HepG2 (cell line): ENCODE measurements at regions not wholly inside any gene's neighbourhood (a gene's known extent, or its start where the extent isn't known, plus 50 kb on each side); places are given as distances from the start of the nearest gene placed in this dataset.

ENCODE experiments used
- ATAC-seq: fragments of 200-7000 bp; cut with Tn5 transposase; 3 replicates; pipeline ENCODE4 v1.9.1; 2020; ENCODE audit warnings: mild to moderate bottlenecking, moderate library complexity
- BruUV-seq: library from RNA; stranded (reverse); fragments of 400-500 nt; replicated peaks from 2 replicates; lab custom pipeline; 2021; lab: Mats Ljungman, UMichigan
- CTCF ChIA-PET: fragments of 300-600 bp; formaldehyde crosslinking; extraction: SDS; loops from one replicate; lab custom pipeline; 2021; ENCODE audit warnings: low total read pairs, inconsistent platforms, low intra/inter-chr PET ratio; lab: Yijun Ruan, JAX
- POLR2A ChIA-PET: fragments of 350-600 bp; sonication (Branson Sonifier 250); formaldehyde crosslinking; loops from one replicate; lab custom pipeline; 2020; ENCODE audit warnings: antibody characterized with exemption, inconsistent platforms; lab: Yijun Ruan, JAX
- DNase-seq: peaks from one replicate; pipeline ENCODE4 v3.0.0-alpha.2; 2015; ENCODE audit warnings: low spot score
- FAIRE-seq: peaks from 3 replicates; lab custom pipeline; 2011; peaks lifted over from hg19 to GRCh38; lab: Jason Lieb, UNC
- H2AFZ ChIP-seq: one replicate; pipeline ENCODE4 v1.6.1; 2011; ENCODE audit warnings: low read length, inconsistent platforms
- H3K27ac ChIP-seq: fragments of 300-600 bp; 3 replicates; pipeline ENCODE4 v1.8.0; 2011; ENCODE audit warnings: mixed run types, mild to moderate bottlenecking, mixed read lengths, low read length, inconsistent platforms; ENCODE audit not compliant: insufficient read depth; ENCODE audit errors: extremely low read length
- H3K27me3 ChIP-seq, 2 experiments: fragments of 200-600 bp in 1 of 2; 2 replicates in 1 of 2; 3 replicates in 1 of 2; pipeline versions ENCODE4 v1.6.0 to v1.8.0; 2011; ENCODE audit warnings: low read length in 2 of 2, mild to moderate bottlenecking in 2 of 2, moderate library complexity in 2 of 2, inconsistent platforms in 1 of 2; ENCODE audit not compliant: insufficient read depth in 2 of 2, control insufficient read depth in 1 of 2
- H3K36me3 ChIP-seq, 2 experiments: fragments of 200-600 bp in 1 of 2; replicated peaks in 1 of 2; 2 replicates in 1 of 2; 3 replicates in 1 of 2; pipeline versions ENCODE4 v1.5.1 to v1.8.0; 2011; ENCODE audit warnings: low read length in 2 of 2, inconsistent platforms in 1 of 2; ENCODE audit not compliant: insufficient read depth in 2 of 2, control insufficient read depth in 1 of 2
- H3K4me1 ChIP-seq: 2 replicates; pipeline ENCODE4 v1.5.1; 2012; ENCODE audit warnings: low read length, inconsistent platforms; ENCODE audit not compliant: insufficient read depth
- H3K4me2 ChIP-seq: 2 replicates; pipeline ENCODE4 v1.6.0; 2011; ENCODE audit warnings: low read depth, low read length, inconsistent platforms
- H3K4me3 ChIP-seq, 3 experiments: fragments of 200-600 bp in 1 of 3; sonication (generic), shearing (Covaris generic) in 1 of 3; replicated peaks in 1 of 3; 2 replicates each; pipeline ENCODE4 v1.5.1; 2011 to 2016; ENCODE audit warnings: low read length in 3 of 3, inconsistent platforms in 2 of 3, low read depth in 2 of 3, mild to moderate bottlenecking in 2 of 3, control low read depth in 1 of 3, mixed read lengths in 1 of 3; ENCODE audit not compliant: insufficient read depth in 1 of 3
- H3K79me2 ChIP-seq: one replicate; pipeline ENCODE4 v1.6.1; 2011; ENCODE audit warnings: low read length, inconsistent platforms; ENCODE audit not compliant: insufficient read depth
- H3K9ac ChIP-seq: 2 replicates; pipeline ENCODE4 v1.6.0; 2011; ENCODE audit warnings: mild to moderate bottlenecking, low read depth, low read length, inconsistent platforms; ENCODE audit not compliant: insufficient read depth
- H3K9me3 ChIP-seq: 2 replicates; pipeline ENCODE4 v1.5.1; 2012; ENCODE audit warnings: mild to moderate bottlenecking, low read length
- H4K20me1 ChIP-seq: 2 replicates; pipeline ENCODE4 v1.6.0; 2011; ENCODE audit warnings: inconsistent platforms, mild to moderate bottlenecking, low read length, moderate library complexity; ENCODE audit not compliant: insufficient read depth
- MAFF ChIP-seq: IDR thresholded peaks from 2 replicates; pipeline ENCODE4 v1.6.1; 2011; ENCODE audit warnings: low read depth, low read length, improper control_type of control experiment
- MAFK ChIP-seq, 2 experiments: IDR thresholded peaks in 1 of 2; conservative IDR thresholded peaks in 1 of 2; 2 replicates each; pipeline ENCODE4 v1.6.1; 2011; ENCODE audit warnings: improper control_type of control experiment in 2 of 2, low read length in 2 of 2
- MED1 ChIP-seq: sonication (generic); formaldehyde crosslinking; IDR thresholded peaks from 2 replicates; pipeline ENCODE4 v1.4.0; 2020; ENCODE audit warnings: missing genetic modification reagents
- RFXANK ChIP-seq: IDR thresholded peaks from 2 replicates; pipeline ENCODE4 v1.6.1; 2016
- SMC3 ChIP-seq: IDR thresholded peaks from 2 replicates; pipeline ENCODE4 v1.6.1; 2011; ENCODE audit warnings: low read length, improper control_type of control experiment
- ZNF235 ChIP-seq: sonication (generic); formaldehyde crosslinking; IDR thresholded peaks from 2 replicates; pipeline ENCODE4 v1.8.1; 2023; ENCODE audit warnings: mild to moderate bottlenecking, missing genetic modification reagents, borderline replicate concordance
- ZNF253 ChIP-seq: sonication (generic); formaldehyde crosslinking; IDR thresholded peaks from 2 replicates; pipeline ENCODE4 v1.8.0; 2022; ENCODE audit warnings: mild to moderate bottlenecking, missing genetic modification reagents, borderline replicate concordance
- ZNF563 ChIP-seq: sonication (generic); formaldehyde crosslinking; IDR thresholded peaks from 2 replicates; pipeline ENCODE4 v1.8.0; 2022; ENCODE audit warnings: mild to moderate bottlenecking, moderate library complexity, missing genetic modification reagents
- WGBS: methylation state at CpG from one replicate; pipeline ENCODE4 v1.1.6; 2017; ENCODE audit warnings: low lambda C conversion rate; 5-methylcytosine and 5-hydroxymethylcytosine counted together
- in situ Hi-C: cut with HindIII; loops from 2 replicates; pipeline ENCODE4 v1.10.0; 2017; ENCODE audit warnings: low pct_unique_long_range_greater_than_20kb; ENCODE audit not compliant: extremely low pct_ligation_motif_present
- intact Hi-C: fragments of 100-400 bp; cut with micrococcal nuclease; formaldehyde crosslinking; loops from one replicate; pipeline ENCODE4 v1.10.0; 2022; ENCODE audit not compliant: unreplicated experiment
- TF ChIP-seq, protein P1 (sequence below): sonication (generic); formaldehyde crosslinking; IDR thresholded peaks from 2 replicates; pipeline ENCODE4 v1.5.0; 2020; ENCODE audit warnings: missing genetic modification reagents, mild to moderate bottlenecking, borderline replicate concordance

DNA sequence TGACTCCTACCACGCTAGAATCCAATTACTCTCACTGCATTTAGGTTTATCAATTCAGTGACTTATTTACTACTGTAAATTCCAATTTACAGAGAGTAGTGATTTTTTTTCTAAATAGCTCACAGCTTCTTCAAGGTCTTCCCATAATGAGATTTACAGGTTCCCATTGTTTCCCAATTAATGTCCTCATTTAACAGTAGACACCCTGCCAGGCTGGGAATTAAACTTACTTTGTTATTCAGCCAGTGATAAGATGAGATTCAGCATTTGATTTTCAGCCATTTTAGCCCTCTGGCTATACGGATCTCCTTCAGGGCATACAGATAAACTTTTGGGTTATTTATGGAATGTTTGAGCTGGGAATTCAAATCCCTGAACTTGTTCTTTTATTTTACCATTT is 582.9 kb upstream of the EYS start:
- H3K4me3 ChIP-seq, result no peak overlapping the region
- no peak for ATAC-seq
- no peak for FAIRE-seq
- TF ChIP-seq RFXANK (CRISPR knock-in tag) (no peak), MED1 (CRISPR knock-in tag) (no peak), ZNF253 (CRISPR knock-in tag) (no peak), ZNF235 (CRISPR knock-in tag) (no peak)
- TF ChIP-seq, protein P1, sequence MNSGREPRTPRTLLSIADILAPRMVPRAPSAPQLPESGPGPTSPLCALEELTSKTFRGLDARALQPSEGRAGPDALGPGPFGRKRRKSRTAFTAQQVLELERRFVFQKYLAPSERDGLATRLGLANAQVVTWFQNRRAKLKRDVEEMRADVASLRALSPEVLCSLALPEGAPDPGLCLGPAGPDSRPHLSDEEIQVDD (CRISPR knock-in tag), result no peak
- H3K4me2 ChIP-seq, result no peak overlapping the region
- H2AFZ ChIP-seq, result no peak overlapping the region
- H4K20me1 ChIP-seq, result no peaks in the 10 kb centered on the region
- in situ Hi-C loops (no loop called here), intact Hi-C loops (no loop called here)
- 0% methylated on average over 2 of the region's 2 CpGs for WGBS
- no peaks in the 10 kb centered on the region for H3K79me2 ChIP-seq
- H3K9me3 ChIP-seq, result no peaks in the 10 kb centered on the region
- H3K36me3 ChIP-seq, result no peaks in the 10 kb centered on the region
- H3K27ac ChIP-seq, result no peak overlapping the region
- BruUV-seq, result no TSS peak
- ChIA-PET CTCF (no interaction called here), POLR2A (no interaction called here)
- no peaks in the 10 kb centered on the region for H3K4me1 ChIP-seq
- no peak overlapping the region for H3K9ac ChIP-seq
- H3K27me3 ChIP-seq, result no peaks in the 10 kb centered on the region
- DNase-seq, result no peak

DNA sequence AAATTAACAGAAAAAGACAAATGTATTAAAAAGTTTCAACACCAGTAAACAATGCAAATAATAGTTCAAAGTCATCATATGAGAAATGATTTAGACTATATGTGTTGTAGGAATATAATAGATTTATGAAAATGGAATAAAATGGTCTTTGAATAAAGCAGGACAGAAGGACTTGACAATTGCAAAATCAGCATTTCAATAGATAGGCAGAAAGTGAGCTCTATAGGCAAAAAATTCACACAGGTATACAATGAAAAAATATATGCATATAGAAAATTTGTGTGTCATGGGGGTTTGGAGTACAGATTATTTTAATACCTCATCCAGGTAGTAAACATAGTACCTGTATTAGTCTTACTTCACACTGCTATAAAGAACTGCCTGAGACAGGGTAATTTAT is 571.1 kb upstream of the EYS start:
- H3K4me2 ChIP-seq, result no peak overlapping the region
- intact Hi-C loops, result no loop called here
- no peaks in the 10 kb centered on the region for H3K79me2 ChIP-seq
- no peaks in the 10 kb centered on the region for H3K4me1 ChIP-seq
- POLR2A ChIA-PET, result no interaction called here
- no peak overlapping the region for H3K9ac ChIP-seq
- peak; percentile 56 to 72; a peak in 3 of 4 replicates for TF ChIP-seq MAFK (conservative IDR thresholded peaks at IDR 0.05 in 1 of 2, IDR thresholded peaks at IDR 0.05 in 1 of 2; ENCODE audit: low read length in 2 of 2)
- TF ChIP-seq MAFF, result 0 out of 2 replicates have a peak, but pooled peaks have one; percentile 22
- no peak for TF ChIP-seq SMC3
- no peak for TF ChIP-seq ZNF563 (CRISPR knock-in tag)
- TF ChIP-seq, all 625 proteins: peak for 2
- no peaks in the 10 kb centered on the region for H3K9me3 ChIP-seq
- no peak overlapping the region for H3K27ac ChIP-seq
- H4K20me1 ChIP-seq, result no peaks in the 10 kb centered on the region; the same call in 1 of the 2 replicates
- no peak for FAIRE-seq
- H3K4me3 ChIP-seq, result no peak overlapping the region
- H3K27me3 ChIP-seq, result no peaks in the 10 kb centered on the region
- no peak overlapping the region for H2AFZ ChIP-seq
- no TSS peak for BruUV-seq
- no peaks in the 10 kb centered on the region for H3K36me3 ChIP-seq
- ATAC-seq, result no peak
- DNase-seq, result no peak
- in situ Hi-C loops, result no loop called here
- CTCF ChIA-PET, result no interaction called here
